ENCODE measurements at regions not wholly inside any gene's neighbourhood (a gene's known extent, or its start where the extent isn't known, plus 50 kb on each side); places are given as distances from the start of the nearest gene placed in this dataset.

DNA sequence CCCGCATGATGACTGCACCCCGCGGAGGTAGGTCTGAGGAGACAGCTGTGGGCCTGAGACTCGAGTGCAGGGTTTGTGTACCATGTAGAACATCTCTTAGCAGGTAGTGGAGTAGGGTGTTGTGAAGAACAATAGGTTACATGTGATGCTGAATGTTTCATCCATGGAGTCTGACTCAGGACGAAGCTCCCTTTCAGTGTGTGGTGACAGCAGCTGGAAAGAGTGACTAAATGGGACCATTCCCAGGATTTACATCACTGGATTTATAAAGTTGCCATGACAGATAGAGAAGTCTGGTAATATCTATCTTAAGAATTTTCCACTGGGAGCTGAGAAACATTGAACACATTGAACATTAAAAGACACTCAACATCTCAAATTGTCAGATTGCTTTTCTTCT, 259.6 kb upstream of the RGS6 start:
- TF ChIP-seq, protein P1, sequence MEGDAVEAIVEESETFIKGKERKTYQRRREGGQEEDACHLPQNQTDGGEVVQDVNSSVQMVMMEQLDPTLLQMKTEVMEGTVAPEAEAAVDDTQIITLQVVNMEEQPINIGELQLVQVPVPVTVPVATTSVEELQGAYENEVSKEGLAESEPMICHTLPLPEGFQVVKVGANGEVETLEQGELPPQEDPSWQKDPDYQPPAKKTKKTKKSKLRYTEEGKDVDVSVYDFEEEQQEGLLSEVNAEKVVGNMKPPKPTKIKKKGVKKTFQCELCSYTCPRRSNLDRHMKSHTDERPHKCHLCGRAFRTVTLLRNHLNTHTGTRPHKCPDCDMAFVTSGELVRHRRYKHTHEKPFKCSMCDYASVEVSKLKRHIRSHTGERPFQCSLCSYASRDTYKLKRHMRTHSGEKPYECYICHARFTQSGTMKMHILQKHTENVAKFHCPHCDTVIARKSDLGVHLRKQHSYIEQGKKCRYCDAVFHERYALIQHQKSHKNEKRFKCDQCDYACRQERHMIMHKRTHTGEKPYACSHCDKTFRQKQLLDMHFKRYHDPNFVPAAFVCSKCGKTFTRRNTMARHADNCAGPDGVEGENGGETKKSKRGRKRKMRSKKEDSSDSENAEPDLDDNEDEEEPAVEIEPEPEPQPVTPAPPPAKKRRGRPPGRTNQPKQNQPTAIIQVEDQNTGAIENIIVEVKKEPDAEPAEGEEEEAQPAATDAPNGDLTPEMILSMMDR (IDR thresholded peaks at IDR 0.05), result no peak
- TF ChIP-seq POLR2A (IDR thresholded peaks at IDR 0.05), result no peak

Data from uterus (tissue), 2 donors.